ENCODE measurements at regions not wholly inside any gene's neighbourhood (a gene's known extent, or its start where the extent isn't known, plus 50 kb on each side); places are given as distances from the start of the nearest gene placed in this dataset.

GRCh38 chr11:131309776-131310175, 60.6 kb upstream of the NTM start:
- no peak for DNase-seq

GRCh38 chr11:131311776-131312514, 58.5 kb upstream of the NTM start:
- DNase-seq = no peak

Measured in GDM1 (cell line).